ENCODE measurements at regions not wholly inside any gene's neighbourhood (a gene's known extent, or its start where the extent isn't known, plus 50 kb on each side); places are given as distances from the start of the nearest gene placed in this dataset.

GRCh38 chr5:19210886-19211285 lies 777.1 kb downstream of the CDH18 start:
- ATAC-seq (ENCODE audit: insufficient read depth, low FRiP score): no peak
- 79 to 86% methylated on average over 1 of the region's 1 CpG for WGBS, 2 donors
- DNase-seq: no peak

GRCh38 chr5:19229179-19229835 lies 758.7 kb downstream of the CDH18 start:
- H3K9me3 ChIP-seq (ENCODE audit: control insufficient read depth in 4 of 4, insufficient read depth in 3 of 4, low read length in 3 of 4): no peaks in the 10 kb centered on the region
- no peak overlapping the region for H3K4me3 ChIP-seq
- DNase-seq (no peak), ATAC-seq (ENCODE audit: insufficient read depth, low FRiP score) (no peak)
- H3K9ac ChIP-seq (ENCODE audit: insufficient read depth in 1 of 2, low read length in 2 of 2): no peak overlapping the region
- H3K36me3 ChIP-seq (ENCODE audit: control insufficient read depth in 4 of 4, insufficient read depth in 4 of 4, low read length in 4 of 4): no peaks in the 10 kb centered on the region
- TF ChIP-seq CTCF (IDR thresholded peaks at IDR 0.05; ENCODE audit: control extremely low read depth, extremely low read depth): no peak
- H3K27me3 ChIP-seq (ENCODE audit: control insufficient read depth in 3 of 3, insufficient read depth in 3 of 3, low read length in 2 of 3): no peaks in the 10 kb centered on the region
- no peaks in the 10 kb centered on the region for H3K4me1 ChIP-seq (ENCODE audit: control insufficient read depth in 5 of 5, insufficient read depth in 5 of 5, low read length in 5 of 5)
- H3K27ac ChIP-seq (ENCODE audit: low read depth in 1 of 2, low read length in 1 of 2): no peak overlapping the region
- WGBS, 2 donors: 87 to 92% methylated on average over 3 of the region's 3 CpGs

More at GRCh38 chr5:19210886-19211285, 777.1 kb downstream of the CDH18 start:
- TF ChIP-seq CTCF (IDR thresholded peaks at IDR 0.05; ENCODE audit: control extremely low read depth, extremely low read depth): no peak
- Histone ChIP-seq H3K9me3 (ENCODE audit: control insufficient read depth in 4 of 4, insufficient read depth in 3 of 4, low read length in 3 of 4) (peaks cover 0 to 4% (median 0%) of the 10 kb centered on the region in 4 donors), H3K27me3 (ENCODE audit: control insufficient read depth in 3 of 3, insufficient read depth in 3 of 3, low read length in 2 of 3) (no peaks in the 10 kb centered on the region), H3K27ac (ENCODE audit: low read depth in 1 of 2, low read length in 1 of 2) (no peak overlapping the region), H3K4me1 (ENCODE audit: control insufficient read depth in 5 of 5, insufficient read depth in 5 of 5, low read length in 5 of 5) (no peaks in the 10 kb centered on the region), H3K9ac (ENCODE audit: insufficient read depth in 1 of 2, low read length in 2 of 2) (no peak overlapping the region), H3K36me3 (ENCODE audit: control insufficient read depth in 4 of 4, insufficient read depth in 4 of 4, low read length in 4 of 4) (no peaks in the 10 kb centered on the region), H3K4me3 (no peak overlapping the region)

- H3K4me3 ChIP-seq: no peak overlapping the region
- H3K27ac ChIP-seq (ENCODE audit: low read depth in 1 of 2, low read length in 1 of 2): no peak overlapping the region
- ATAC-seq (ENCODE audit: insufficient read depth, low FRiP score) (no peak), DNase-seq (no peak)
- no peak for TF ChIP-seq CTCF (IDR thresholded peaks at IDR 0.05; ENCODE audit: control extremely low read depth, extremely low read depth)
- WGBS, 2 donors: 95 to 99% methylated on average over 2 of the region's 2 CpGs
- no peaks in the 10 kb centered on the region for H3K36me3 ChIP-seq (ENCODE audit: control insufficient read depth in 4 of 4, insufficient read depth in 4 of 4, low read length in 4 of 4)
- no peak overlapping the region for H3K9ac ChIP-seq (ENCODE audit: insufficient read depth in 1 of 2, low read length in 2 of 2)
- H3K9me3 ChIP-seq (ENCODE audit: control insufficient read depth in 4 of 4, insufficient read depth in 3 of 4, low read length in 3 of 4): no peaks in the 10 kb centered on the region
- H3K4me1 ChIP-seq (ENCODE audit: control insufficient read depth in 5 of 5, insufficient read depth in 5 of 5, low read length in 5 of 5): no peaks in the 10 kb centered on the region
- H3K27me3 ChIP-seq (ENCODE audit: control insufficient read depth in 3 of 3, insufficient read depth in 3 of 3, low read length in 2 of 3): no peaks in the 10 kb centered on the region
Measured at GRCh38 chr5:19233573-19233972, 754.4 kb downstream of the CDH18 start.

- no peak for ATAC-seq (ENCODE audit: insufficient read depth, low FRiP score)
Measured at GRCh38 chr5:19235101-19235584, 752.9 kb downstream of the CDH18 start.

More at GRCh38 chr5:19235101-19235584, 752.9 kb downstream of the CDH18 start:
- Histone ChIP-seq H3K36me3 (ENCODE audit: control insufficient read depth in 4 of 4, insufficient read depth in 4 of 4, low read length in 4 of 4) (no peaks in the 10 kb centered on the region), H3K4me3 (no peak overlapping the region), H3K9ac (ENCODE audit: insufficient read depth in 1 of 2, low read length in 2 of 2) (no peak overlapping the region), H3K9me3 (ENCODE audit: control insufficient read depth in 4 of 4, insufficient read depth in 3 of 4, low read length in 3 of 4) (no peaks in the 10 kb centered on the region), H3K4me1 (ENCODE audit: control insufficient read depth in 5 of 5, insufficient read depth in 5 of 5, low read length in 5 of 5) (no peaks in the 10 kb centered on the region), H3K27ac (ENCODE audit: low read depth in 1 of 2, low read length in 1 of 2) (no peak overlapping the region), H3K27me3 (ENCODE audit: control insufficient read depth in 3 of 3, insufficient read depth in 3 of 3, low read length in 2 of 3) (no peaks in the 10 kb centered on the region)
- DNase-seq: no peak
- TF ChIP-seq CTCF (IDR thresholded peaks at IDR 0.05; ENCODE audit: control extremely low read depth, extremely low read depth): no peak
- 74 to 78% methylated on average over 5 of the region's 5 CpGs for WGBS, 2 donors
